ENCODE measurements at regions not wholly inside any gene's neighbourhood (a gene's known extent, or its start where the extent isn't known, plus 50 kb on each side); places are given as distances from the start of the nearest gene placed in this dataset.

DNA sequence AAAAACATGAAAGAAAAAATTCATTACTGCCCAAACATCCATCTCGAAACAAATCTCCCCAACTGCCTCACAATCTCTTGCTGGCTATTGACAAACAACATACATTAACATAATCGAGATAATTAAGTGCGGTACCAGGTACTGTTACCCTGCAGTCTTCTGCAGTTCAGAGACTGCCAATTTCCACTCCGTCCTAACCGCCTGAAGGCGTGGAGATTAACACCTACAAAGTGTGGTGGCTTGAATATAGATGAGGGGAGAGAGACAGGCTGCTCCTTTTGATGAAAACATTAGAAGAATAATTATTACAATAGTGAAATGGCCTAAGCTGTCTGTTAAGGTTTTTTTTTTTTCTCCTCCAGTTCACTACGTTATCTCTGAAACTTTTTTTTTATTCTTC is 258.9 kb upstream of the SOX4 start:
- TF ChIP-seq, protein P1, sequence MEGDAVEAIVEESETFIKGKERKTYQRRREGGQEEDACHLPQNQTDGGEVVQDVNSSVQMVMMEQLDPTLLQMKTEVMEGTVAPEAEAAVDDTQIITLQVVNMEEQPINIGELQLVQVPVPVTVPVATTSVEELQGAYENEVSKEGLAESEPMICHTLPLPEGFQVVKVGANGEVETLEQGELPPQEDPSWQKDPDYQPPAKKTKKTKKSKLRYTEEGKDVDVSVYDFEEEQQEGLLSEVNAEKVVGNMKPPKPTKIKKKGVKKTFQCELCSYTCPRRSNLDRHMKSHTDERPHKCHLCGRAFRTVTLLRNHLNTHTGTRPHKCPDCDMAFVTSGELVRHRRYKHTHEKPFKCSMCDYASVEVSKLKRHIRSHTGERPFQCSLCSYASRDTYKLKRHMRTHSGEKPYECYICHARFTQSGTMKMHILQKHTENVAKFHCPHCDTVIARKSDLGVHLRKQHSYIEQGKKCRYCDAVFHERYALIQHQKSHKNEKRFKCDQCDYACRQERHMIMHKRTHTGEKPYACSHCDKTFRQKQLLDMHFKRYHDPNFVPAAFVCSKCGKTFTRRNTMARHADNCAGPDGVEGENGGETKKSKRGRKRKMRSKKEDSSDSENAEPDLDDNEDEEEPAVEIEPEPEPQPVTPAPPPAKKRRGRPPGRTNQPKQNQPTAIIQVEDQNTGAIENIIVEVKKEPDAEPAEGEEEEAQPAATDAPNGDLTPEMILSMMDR (IDR thresholded peaks at IDR 0.05; ENCODE audit: insufficient read depth, low read depth, low read length): no peak
- no peak for TF ChIP-seq EZH2 (IDR thresholded peaks at IDR 0.05; ENCODE audit: insufficient read depth, low read length)

All from astrocyte (in vitro differentiated cells and primary cell).